Pancreas (tissue), 10 donors: ENCODE measurements at regions not wholly inside any gene's neighbourhood (a gene's known extent, or its start where the extent isn't known, plus 50 kb on each side); places are given as distances from the start of the nearest gene placed in this dataset.

ENCODE experiments used
- ATAC-seq, 4 donors: fragments of 200-7000 bp; cut with Tn5 transposase; one replicate each; pipeline versions ENCODE4 v1.8.0 to v1.9.1; 2020; ENCODE audit warnings: mild to moderate bottlenecking in 4 of 4, moderate library complexity in 4 of 4
- DNase-seq, 6 donors: peaks; one replicate each; pipeline ENCODE4 v3.0.0-alpha.2; 2020
- FAIRE-seq: peaks from 2 replicates; lab custom pipeline; 2012; peaks lifted over from hg19 to GRCh38; lab: Jason Lieb, UNC
- H3K27ac ChIP-seq, 4 donors: fragments of 200-600 bp; sonication (generic); 1 replicate in 3 of 4; 2 replicates in 1 of 4; pipeline versions ENCODE4 v1.5.0 to v1.8.0; 2020
- H3K27me3 ChIP-seq, 4 donors: fragments of 200-600 bp; one replicate each; pipeline ENCODE4 v1.8.0; 2021
- H3K36me3 ChIP-seq, 3 donors: fragments of 200-600 bp; sonication (generic) in 1 of 3; one replicate each; pipeline versions ENCODE4 v1.5.0 to v1.8.0; 2020 to 2021
- H3K4me1 ChIP-seq, 3 donors: fragments of 200-600 bp; one replicate each; pipeline ENCODE4 v1.8.0; 2021
- H3K4me3 ChIP-seq, 4 donors: fragments of 200-600 bp; sonication (generic) in 2 of 4; one replicate each; pipeline versions ENCODE4 v1.5.0 to v1.8.0; 2020 to 2021
- H3K9me3 ChIP-seq, 4 donors: fragments of 200-600 bp; one replicate each; pipeline ENCODE4 v1.8.0; 2021
- WGBS, 2 donors: extraction: QIAGEN DNeasy Blood & Tissue Kit; methylation state at CpG; one replicate each; pipeline ENCODE4 v1.1.7; 2013; 5-methylcytosine and 5-hydroxymethylcytosine counted together
- intact Hi-C, 3 donors: fragments of 100-400 bp; cut with DNase I; formaldehyde crosslinking; loops; one replicate each; pipeline versions ENCODE4 v1.11.1 to v1.14.2; 2022
- TF ChIP-seq, protein P1 (sequence below), 4 donors: fragments of 200-600 bp; sonication (generic) in 3 of 4; IDR thresholded peaks; one replicate each; pipeline versions ENCODE4 v1.5.0 to v1.8.0; 2021; ENCODE audit warnings: antibody characterized with exemption in 4 of 4
- donor health status: healthy with polysubstance abuse.
- donor health status: DM: no; HTN: no; CAD: no; lungs with moderate emphysema.
- donor health status: DM: no; HTN: no; CAD: no.
- donor health status: control.
- donor health status: control.
- donor health status: Bipolar disorder and iron deficiency.
- donor health status: DM: yes; HTN: yes; CAD: no.
- donor health status: DM: no; HTN: no; CAD: no.
- donor health status: DM: no; HTN: no; CAD: no.
- donor health status: DM: yes; HTN: yes; CAD: no.

- FAIRE-seq (no peak), DNase-seq (no peak), ATAC-seq (no peak)
- 76 to 80% methylated on average over 3 of the region's 3 CpGs for WGBS, 2 donors
- Histone ChIP-seq H3K36me3 (no peaks in the 10 kb centered on the region), H3K9me3 (no peaks in the 10 kb centered on the region), H3K27me3 (no peaks in the 10 kb centered on the region), H3K4me3 (no peak overlapping the region), H3K4me1 (peaks cover 0 to 2% (median 0%) of the 10 kb centered on the region in 3 donors), H3K27ac (no peak overlapping the region)
- intact Hi-C loops = no loop called here
- TF ChIP-seq, protein P1, sequence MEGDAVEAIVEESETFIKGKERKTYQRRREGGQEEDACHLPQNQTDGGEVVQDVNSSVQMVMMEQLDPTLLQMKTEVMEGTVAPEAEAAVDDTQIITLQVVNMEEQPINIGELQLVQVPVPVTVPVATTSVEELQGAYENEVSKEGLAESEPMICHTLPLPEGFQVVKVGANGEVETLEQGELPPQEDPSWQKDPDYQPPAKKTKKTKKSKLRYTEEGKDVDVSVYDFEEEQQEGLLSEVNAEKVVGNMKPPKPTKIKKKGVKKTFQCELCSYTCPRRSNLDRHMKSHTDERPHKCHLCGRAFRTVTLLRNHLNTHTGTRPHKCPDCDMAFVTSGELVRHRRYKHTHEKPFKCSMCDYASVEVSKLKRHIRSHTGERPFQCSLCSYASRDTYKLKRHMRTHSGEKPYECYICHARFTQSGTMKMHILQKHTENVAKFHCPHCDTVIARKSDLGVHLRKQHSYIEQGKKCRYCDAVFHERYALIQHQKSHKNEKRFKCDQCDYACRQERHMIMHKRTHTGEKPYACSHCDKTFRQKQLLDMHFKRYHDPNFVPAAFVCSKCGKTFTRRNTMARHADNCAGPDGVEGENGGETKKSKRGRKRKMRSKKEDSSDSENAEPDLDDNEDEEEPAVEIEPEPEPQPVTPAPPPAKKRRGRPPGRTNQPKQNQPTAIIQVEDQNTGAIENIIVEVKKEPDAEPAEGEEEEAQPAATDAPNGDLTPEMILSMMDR (IDR thresholded peaks at IDR 0.05) = no peak
Measured at GRCh38 chr1:201589186-201589585, 50.3 kb downstream of the NAV1 start.

DNA sequence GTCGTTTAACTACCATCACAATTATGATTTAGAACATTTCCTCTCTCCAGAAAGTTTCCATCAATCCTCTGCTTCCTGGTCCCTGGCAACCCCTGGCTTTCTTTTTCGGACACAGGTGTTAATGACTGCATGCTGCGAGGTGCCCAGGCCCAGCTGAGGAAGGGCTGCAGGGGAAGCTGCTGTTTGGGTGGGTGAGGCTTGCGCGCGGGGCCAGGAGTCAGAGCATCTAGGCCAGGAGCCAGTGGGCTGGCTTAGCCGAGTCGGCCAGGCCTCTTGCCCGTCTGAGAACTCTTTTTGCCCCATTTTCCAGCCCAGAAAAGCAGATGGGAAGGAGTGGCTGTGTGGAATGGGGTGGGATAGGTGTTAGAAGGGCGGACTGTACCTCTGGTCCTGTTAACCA, 51.5 kb downstream of the NAV1 start:
- H3K27ac ChIP-seq = no peak overlapping the region
- FAIRE-seq (no peak), ATAC-seq (no peak), DNase-seq (no peak)
- no peaks in the 10 kb centered on the region for H3K27me3 ChIP-seq
- intact Hi-C loops = no loop called here
- no peaks in the 10 kb centered on the region for H3K36me3 ChIP-seq
- peaks cover 0 to 2% (median 0%) of the 10 kb centered on the region in 3 donors for H3K4me1 ChIP-seq
- no peaks in the 10 kb centered on the region for H3K9me3 ChIP-seq
- WGBS, 2 donors = 86 to 89% methylated on average over 10 of the region's 10 CpGs
- no peak overlapping the region for H3K4me3 ChIP-seq
- TF ChIP-seq, protein P1 (IDR thresholded peaks at IDR 0.05) = no peak

- no peaks in the 10 kb centered on the region for H3K36me3 ChIP-seq
- FAIRE-seq (no peak), DNase-seq (no peak), ATAC-seq (no peak)
- TF ChIP-seq, protein P1 (IDR thresholded peaks at IDR 0.05) = no peak
- no peaks in the 10 kb centered on the region for H3K9me3 ChIP-seq
- WGBS, 2 donors = 75 to 79% methylated on average over 2 of the region's 2 CpGs
- H3K27me3 ChIP-seq = no peaks in the 10 kb centered on the region
- intact Hi-C loops = no loop called here
- H3K4me1 ChIP-seq = peaks cover 0 to 2% (median 0%) of the 10 kb centered on the region in 3 donors
- H3K27ac ChIP-seq = no peak overlapping the region
- H3K4me3 ChIP-seq = no peak overlapping the region
Measured at GRCh38 chr1:201591348-201591747, 52.4 kb downstream of the NAV1 start.

DNA sequence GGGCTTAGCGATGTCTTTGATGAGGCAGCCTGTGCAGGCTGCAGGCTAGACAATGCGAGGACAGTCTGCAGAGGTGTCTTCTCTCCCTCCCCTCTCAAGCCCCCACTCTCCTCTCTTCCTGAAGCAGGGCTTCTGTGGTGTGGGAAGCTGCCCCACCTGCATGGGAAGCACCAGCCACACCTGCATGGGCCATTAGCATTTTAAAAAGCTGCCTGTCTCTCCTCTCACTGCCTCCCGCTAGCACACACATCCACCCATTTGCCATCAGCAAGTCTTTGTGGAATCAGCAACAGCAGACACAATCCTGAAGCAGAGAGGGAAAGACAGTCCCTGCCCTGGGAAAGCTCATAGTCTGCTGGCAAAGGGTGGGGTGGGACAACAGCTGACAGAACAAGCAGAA, 53.1 kb downstream of the NAV1 start:
- H3K27me3 ChIP-seq = no peaks in the 10 kb centered on the region
- no peak for FAIRE-seq
- WGBS, 2 donors = 75 to 92% methylated on average over 3 of the region's 3 CpGs

More for the DNA sequence above, 53.1 kb downstream of the NAV1 start:
- Histone ChIP-seq H3K9me3 (no peaks in the 10 kb centered on the region), H3K27ac (no peak overlapping the region), H3K4me1 (peaks cover 0 to 2% (median 0%) of the 10 kb centered on the region in 3 donors), H3K4me3 (no peak overlapping the region), H3K36me3 (no peaks in the 10 kb centered on the region)
- no peak for DNase-seq
- ATAC-seq = no peak
- intact Hi-C loops = no loop called here
- TF ChIP-seq, protein P1 (IDR thresholded peaks at IDR 0.05) = no peak
